GM18498 (cell line): ENCODE measurements at regions not wholly inside any gene's neighbourhood (a gene's known extent, or its start where the extent isn't known, plus 50 kb on each side); places are given as distances from the start of the nearest gene placed in this dataset.

ENCODE experiments used
- ATAC-seq: cut with Tn5 transposase; IDR thresholded peaks from one replicate; pipeline ENCODE4 v1.9.1; 2021; ENCODE audit warnings: mild to moderate bottlenecking, moderate library complexity; ENCODE audit not compliant: unreplicated experiment

- ATAC-seq, result no peak
Measured at GRCh38 chr1:87265786-87266185, 62.9 kb upstream of the LMO4 start.

- no peak for ATAC-seq
Measured at GRCh38 chr1:87268111-87268510, 60.6 kb upstream of the LMO4 start.

- ATAC-seq, result no peak
Measured at GRCh38 chr1:87269921-87270320, 58.8 kb upstream of the LMO4 start.

GRCh38 chr1:87273291-87273690, 55.4 kb upstream of the LMO4 start:
- no peak for ATAC-seq

GRCh38 chr1:87274851-87275250, 53.8 kb upstream of the LMO4 start:
- ATAC-seq, result no peak

- no peak for ATAC-seq
Measured at GRCh38 chr1:87278825-87279535, 49.7 kb upstream of the LMO4 start.
